Testis (tissue), 2 donors: ENCODE measurements at regions not wholly inside any gene's neighbourhood (a gene's known extent, or its start where the extent isn't known, plus 50 kb on each side); places are given as distances from the start of the nearest gene placed in this dataset.
"Not testable (repeated sequence)": the region's sequence is repeated elsewhere in the genome, so short reads cannot be mapped to it uniquely, and the experiment has no call there.

Experiments
- CTCF ChIP-seq, 3 experiments: fragments of 450-650 bp in 2 of 3; fragments of 200-600 bp in 1 of 3; sonication (generic) in 1 of 3; IDR thresholded peaks; one replicate each; pipeline ENCODE4 v1.5.1; 2016 to 2019; ENCODE audit warnings: antibody characterized with exemption in 3 of 3, mild to moderate bottlenecking in 2 of 3, moderate library complexity in 1 of 3
- POLR2A ChIP-seq: fragments of 450-650 bp; IDR thresholded peaks from one replicate; pipeline ENCODE4 v1.6.1; 2017; ENCODE audit warnings: antibody characterized with exemption, mild to moderate bottlenecking, moderate library complexity

- not testable (repeated sequence) for TF ChIP-seq POLR2A; CTCF (IDR thresholded peaks at IDR 0.05)
These were observed 64.6 kb upstream of the ADGRL1 start for GRCh38 chr19:14270557-14270956.
